IPS DF 4.7 (cell line): ENCODE measurements at regions not wholly inside any gene's neighbourhood (a gene's known extent, or its start where the extent isn't known, plus 50 kb on each side); places are given as distances from the start of the nearest gene placed in this dataset.
A peak's percentile ranks its signal among the peaks of the same experiment; 100 is the strongest.
"Not testable (repeated sequence)": the region's sequence is repeated elsewhere in the genome, so short reads cannot be mapped to it uniquely, and the experiment has no call there.

Experiments
- DNase-seq: peaks from one replicate; pipeline ENCODE4 v3.0.0-alpha.2; 2013; ENCODE audit warnings: low spot score; ENCODE audit errors: extremely low read depth

DNA sequence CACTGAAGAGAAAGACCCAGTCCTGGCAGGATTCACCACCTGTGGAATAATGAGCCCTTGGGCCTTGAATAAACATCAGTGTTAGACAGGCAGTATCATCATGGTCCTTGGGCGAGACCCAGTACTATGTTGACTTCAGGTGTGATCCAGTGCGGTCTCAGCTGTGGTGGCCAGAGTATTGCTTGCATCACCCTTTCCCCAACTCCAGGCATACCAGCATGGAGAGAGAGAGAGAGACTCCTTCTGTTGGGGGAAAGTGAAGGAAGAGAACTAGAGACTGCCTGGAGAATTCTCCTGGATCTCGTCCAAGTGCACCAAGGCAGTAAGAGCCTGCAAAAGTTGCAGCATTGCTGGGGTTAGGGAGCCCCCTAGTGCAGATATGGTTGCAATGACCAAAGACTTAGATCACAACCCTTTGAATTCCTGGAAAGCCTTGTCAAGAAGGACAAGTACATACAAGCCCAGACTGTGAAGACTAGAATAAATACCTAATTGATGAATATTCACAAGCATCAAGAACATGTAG is 61.1 kb upstream of the VAMP7 start:
- peak; percentile 41 for DNase-seq

DNA sequence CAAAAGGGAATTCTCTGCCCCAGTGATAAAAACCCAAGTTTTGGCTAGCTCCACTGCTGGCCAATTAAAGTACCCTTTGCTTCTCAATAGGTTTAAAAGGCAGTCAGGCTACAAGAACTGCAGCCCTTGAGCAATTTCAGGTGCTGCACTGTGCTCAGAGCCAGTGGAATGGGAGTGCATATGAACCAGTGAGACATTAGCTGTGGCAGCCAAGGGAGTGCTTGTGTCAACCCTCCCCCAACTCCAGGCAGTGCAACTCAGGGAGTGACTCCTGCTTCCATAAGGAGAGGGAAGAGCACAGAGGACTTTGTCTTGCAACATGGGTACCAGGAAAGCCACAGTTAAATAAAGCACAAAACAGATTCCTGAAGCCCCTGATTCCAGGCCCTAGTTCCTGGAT is 61.6 kb upstream of the VAMP7 start:
- no peak for DNase-seq

DNA sequence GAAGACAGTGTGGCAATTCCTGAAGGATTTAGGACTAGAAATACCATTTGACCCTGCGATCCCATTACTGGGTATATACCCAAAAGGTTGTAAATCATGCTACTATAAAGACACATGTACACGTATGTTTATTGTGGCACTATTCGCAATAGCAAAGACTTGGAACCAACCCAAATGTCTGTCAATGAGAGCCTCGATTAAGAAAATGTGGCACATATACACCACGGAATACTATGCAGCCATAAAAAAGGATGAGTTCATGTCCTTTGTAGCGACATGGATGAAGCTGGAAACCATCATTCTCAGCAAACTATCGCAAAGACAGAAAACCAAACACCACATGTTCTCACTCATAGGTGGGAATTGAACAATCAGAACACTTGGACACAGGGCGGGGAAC is 66.8 kb upstream of the VAMP7 start:
- not testable (repeated sequence) for DNase-seq

DNA sequence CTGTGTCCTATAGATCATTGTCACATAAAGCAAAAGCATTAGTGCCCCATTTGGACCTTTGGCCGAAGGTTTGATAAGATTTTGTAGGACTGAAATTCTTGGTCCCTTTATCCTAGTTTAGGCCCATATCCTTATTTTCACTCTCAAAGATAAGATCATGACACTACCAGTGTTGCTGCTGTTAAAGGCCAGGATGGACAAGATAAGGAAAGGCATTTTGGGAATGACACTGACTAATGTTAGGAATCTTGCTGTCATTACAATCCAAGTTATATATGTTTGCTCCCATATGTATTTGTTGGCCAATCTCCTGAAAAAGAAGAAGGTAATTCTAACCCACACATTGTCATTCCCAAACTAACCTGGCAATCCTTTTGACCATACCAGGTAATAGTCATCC is 101.3 kb upstream of the VAMP7 start:
- DNase-seq: no peak

- DNase-seq: no peak
Observed at GRCh38 chrX:155778844-155779553, 102.1 kb upstream of the VAMP7 start.

DNA sequence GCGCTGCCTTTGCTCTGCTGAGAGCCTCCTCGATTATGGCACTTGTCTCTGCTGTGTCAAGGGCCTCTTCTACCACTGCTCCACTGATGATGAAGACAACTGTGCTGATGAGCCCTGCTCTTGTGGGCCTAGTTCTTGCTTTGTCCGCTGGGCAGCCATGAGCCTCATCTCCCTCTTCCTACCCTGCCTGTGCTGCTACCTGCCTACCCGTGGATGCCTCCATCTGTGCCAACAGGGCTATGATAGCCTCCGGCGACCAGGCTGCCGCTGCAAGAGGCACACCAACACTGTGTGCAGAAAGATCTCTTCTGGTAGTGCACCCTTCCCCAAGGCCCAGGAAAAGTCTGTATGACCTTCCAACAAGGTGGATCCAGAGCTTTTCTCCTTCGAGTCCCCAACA is 106.8 kb upstream of the VAMP7 start:
- DNase-seq: no peak

DNA sequence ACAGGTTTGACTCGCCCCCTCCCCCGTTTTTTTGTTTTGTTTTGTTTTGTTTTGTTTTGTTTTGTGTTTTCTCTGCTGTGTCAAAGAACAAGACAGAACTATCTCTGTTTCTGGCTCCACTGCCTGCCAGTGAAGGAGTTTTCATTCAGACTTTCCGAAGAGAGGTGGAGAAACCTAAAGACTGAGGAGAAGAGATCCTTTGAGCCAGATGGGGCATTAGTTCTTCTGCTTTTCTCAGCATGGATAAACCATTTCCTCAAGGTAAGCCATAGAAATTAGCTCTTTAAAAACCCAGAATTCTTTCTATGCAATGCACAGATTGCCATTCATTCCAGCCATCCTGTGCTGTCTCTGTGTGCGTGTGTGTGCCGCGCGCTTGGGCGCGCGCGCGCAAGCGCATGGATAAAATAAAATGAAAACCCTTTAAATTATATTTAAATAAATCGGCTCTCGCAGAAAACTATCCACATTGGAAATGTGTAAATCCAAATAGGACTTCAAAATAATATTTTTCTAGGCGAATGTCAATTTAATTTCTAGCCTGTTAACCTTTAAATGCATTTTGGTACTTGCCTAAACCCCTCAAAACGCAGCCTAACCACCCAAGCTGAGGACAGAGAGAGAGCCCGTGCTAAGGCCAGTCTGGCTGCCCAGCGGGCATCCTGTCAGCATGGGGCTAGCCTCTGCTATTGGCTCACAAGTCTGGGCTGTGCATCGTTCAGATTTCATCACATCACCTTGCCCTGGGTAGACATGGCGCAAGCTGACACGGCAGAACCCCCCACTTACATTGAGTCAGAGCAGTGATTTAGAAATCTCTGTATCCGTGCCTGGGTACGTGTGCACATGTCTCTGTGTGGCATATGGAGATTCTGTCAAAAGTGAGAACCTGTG is 113.0 kb upstream of the VAMP7 start:
- DNase-seq: no peak

- peak; percentile 36 for DNase-seq
Observed at GRCh38 chrX:155767051-155767875, 113.9 kb upstream of the VAMP7 start.

GRCh38 chrX:155766321-155766720 is 114.8 kb upstream of the VAMP7 start:
- DNase-seq: no peak

- no peak for DNase-seq
Observed at GRCh38 chrX:155761185-155761584, 120.0 kb upstream of the VAMP7 start.

GRCh38 chrX:155757046-155757759 is 123.9 kb upstream of the VAMP7 start:
- no peak for DNase-seq

- DNase-seq: no peak
Observed at GRCh38 chrX:155755706-155756337, 125.3 kb upstream of the VAMP7 start.

DNA sequence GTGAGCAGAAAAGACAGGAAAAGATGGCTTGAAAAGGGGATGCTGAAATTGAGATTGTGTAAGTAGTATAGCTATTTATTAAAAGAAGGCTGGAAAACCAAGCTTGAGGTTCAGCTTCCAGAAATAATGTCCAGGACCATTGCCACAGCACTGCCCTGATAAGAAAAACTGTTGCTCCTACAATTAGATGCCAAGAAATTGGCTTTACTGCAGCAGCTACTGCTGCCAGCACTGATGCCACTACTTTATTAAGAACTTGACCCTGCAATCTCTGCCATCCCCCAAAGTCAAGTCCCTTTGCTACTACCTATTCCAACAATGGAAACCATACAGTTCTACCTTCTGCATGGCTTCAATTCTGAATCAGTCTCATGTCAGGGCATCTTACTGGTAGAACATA is 130.0 kb upstream of the VAMP7 start:
- DNase-seq: no peak

DNA sequence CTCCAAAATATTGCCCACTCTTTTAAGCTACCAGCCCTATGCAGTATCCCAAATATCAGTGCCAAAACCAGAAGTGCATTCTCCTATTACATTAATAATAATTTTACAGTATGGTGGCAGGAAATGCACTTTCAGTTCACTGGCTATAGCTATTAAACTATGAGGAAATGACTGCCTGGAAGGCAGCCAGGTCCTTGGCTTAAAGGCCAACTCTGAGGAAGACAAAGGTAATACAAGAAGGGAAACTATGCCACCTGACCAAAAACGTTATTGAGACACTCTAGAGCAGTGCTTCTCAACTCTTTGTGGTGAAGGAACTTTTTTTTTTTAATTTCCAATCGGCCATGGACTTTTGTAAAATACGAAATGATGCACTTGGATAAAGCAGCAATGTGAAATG is 133.6 kb upstream of the VAMP7 start:
- DNase-seq: no peak

DNA sequence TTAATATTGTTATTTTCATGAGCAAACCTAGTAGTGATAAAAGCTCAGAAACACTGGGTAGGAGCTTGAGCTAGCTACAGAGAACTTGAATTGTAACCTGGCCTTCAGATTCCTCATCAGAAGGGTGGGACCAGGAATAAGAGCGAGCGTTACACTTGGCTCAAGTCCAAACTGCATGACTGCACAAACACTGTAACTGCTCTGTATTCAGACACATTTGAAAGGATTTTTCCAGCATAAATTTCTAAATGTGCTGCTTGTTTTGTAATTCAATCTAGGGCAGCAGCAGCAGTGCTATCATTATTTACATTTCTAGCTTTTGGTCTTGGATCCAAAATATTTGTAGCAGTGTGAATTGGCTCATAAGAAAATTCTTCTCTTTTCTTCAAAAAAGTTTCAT is 133.0 kb upstream of the TMLHE start:
- no peak for DNase-seq

DNA sequence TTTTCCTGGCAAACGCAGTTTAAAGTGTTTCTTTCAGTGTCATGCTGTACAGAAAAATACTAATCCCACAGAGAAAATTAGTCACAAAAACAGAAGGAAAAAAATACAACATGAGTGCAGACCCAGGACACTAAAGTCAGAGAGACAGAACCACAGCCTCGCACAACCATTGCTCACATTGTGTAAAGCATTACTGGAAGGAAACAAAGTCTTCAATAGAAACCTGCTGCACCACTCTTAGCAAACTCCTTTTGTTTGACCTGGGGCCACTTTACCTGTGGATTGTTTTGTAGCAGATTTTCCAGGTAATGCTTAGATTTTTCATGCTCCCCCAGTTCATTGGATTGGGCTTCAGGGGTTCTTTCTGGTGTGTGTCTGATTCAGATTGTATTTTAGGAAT is 131.8 kb upstream of the TMLHE start:
- DNase-seq: no peak

GRCh38 chrX:155728335-155728734 is 115.6 kb upstream of the TMLHE start:
- DNase-seq: not testable (repeated sequence)

GRCh38 chrX:155718972-155719586 is 106.3 kb upstream of the TMLHE start:
- no peak for DNase-seq

DNA sequence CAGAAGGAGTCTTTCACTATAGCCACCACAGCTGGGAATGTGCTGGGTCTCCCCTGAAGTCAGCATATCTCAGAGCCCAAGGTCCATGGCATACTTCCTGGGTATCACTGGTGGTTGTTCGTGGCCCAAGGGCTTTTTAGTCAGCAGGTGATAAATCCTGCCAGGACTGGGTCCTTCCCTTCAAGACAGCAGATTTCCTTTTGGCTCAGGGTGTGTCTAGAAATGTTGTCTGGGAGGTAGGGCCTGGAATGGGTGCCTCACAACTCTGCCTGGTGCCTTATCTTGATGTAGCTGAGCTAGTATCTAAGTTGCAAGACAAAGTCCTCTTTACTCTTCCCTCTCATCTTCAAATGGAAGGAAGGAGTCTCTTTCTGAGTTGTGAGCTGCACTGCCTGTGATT is 102.4 kb upstream of the TMLHE start:
- no peak for DNase-seq

- DNase-seq: no peak
Observed at GRCh38 chrX:155695419-155695818, 82.7 kb upstream of the TMLHE start.
